Mononuclear cell (primary cell): ENCODE measurements at regions not wholly inside any gene's neighbourhood (a gene's known extent, or its start where the extent isn't known, plus 50 kb on each side); places are given as distances from the start of the nearest gene placed in this dataset.
"Not testable (repeated sequence)": the region's sequence is repeated elsewhere in the genome, so short reads cannot be mapped to it uniquely, and the experiment has no call there.

Experiments used
- H3K27me3 ChIP-seq: 2 replicates; pipeline ENCODE4 v1.6.0; 2011; ENCODE audit warnings: low read length, control low read depth; ENCODE audit not compliant: insufficient read depth
- H3K4me1 ChIP-seq: 2 replicates; pipeline ENCODE4 v1.5.1; 2011; ENCODE audit warnings: mild to moderate bottlenecking, low read length, control low read depth; ENCODE audit not compliant: insufficient read depth
- H3K4me3 ChIP-seq: 2 replicates; pipeline ENCODE4 v1.5.1; 2011; ENCODE audit warnings: mild to moderate bottlenecking, low read length, moderate library complexity
- H3K9me3 ChIP-seq: 2 replicates; pipeline ENCODE4 v1.5.1; 2011; ENCODE audit warnings: low read depth, mild to moderate bottlenecking, control low read depth, low read length

- peaks cover 17% of the 10 kb centered on the region for H3K9me3 ChIP-seq
- not testable (repeated sequence) for H3K27me3 ChIP-seq, H3K4me3 ChIP-seq
Observed at GRCh38 chr20:26201026-26201425, 504.4 kb upstream of the ZNF337 start.

GRCh38 chr20:26187329-26187728 is 490.7 kb upstream of the ZNF337 start:
- not testable (repeated sequence) for H3K9me3 ChIP-seq, H3K4me3 ChIP-seq, H3K4me1 ChIP-seq, H3K27me3 ChIP-seq

More at GRCh38 chr20:26201026-26201425, 504.4 kb upstream of the ZNF337 start:
- not testable (repeated sequence) for H3K4me1 ChIP-seq

GRCh38 chr20:26183720-26184119 is 487.1 kb upstream of the ZNF337 start:
- not testable (repeated sequence) for H3K9me3 ChIP-seq, H3K4me3 ChIP-seq, H3K4me1 ChIP-seq, H3K27me3 ChIP-seq

DNA sequence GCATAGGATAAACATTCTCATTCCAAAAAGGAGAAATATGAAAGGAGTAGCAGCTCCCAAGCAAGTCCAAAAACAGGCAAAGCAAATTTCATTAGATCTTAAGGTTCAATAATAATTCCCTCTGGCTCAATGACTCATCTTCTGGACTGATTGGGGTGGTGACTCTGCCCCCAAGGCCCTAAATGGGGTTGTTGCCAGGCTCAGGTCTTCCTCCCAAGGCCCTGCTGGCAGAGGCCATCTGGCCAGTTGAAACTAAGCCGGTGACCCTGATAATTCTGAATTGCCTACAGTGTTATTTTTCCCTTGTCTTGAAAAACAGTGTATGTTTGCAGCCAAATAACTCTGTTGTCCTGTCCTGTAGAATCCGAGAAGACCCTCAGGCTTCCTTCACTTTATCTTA is 484.7 kb upstream of the ZNF337 start:
- H3K4me1 ChIP-seq, H3K9me3 ChIP-seq, H3K4me3 ChIP-seq, H3K27me3 ChIP-seq: not testable (repeated sequence)

GRCh38 chr20:26171875-26172274 is 475.2 kb upstream of the ZNF337 start:
- H3K4me1 ChIP-seq, H3K9me3 ChIP-seq, H3K27me3 ChIP-seq, H3K4me3 ChIP-seq: not testable (repeated sequence)

- H3K4me1 ChIP-seq, result no peaks in the 10 kb centered on the region
- no peaks in the 10 kb centered on the region for H3K9me3 ChIP-seq
- no peaks in the 10 kb centered on the region for H3K27me3 ChIP-seq
- no peak overlapping the region for H3K4me3 ChIP-seq
Observed at GRCh38 chr20:26169506-26169905, 472.9 kb upstream of the ZNF337 start.

- H3K4me3 ChIP-seq, result no peak overlapping the region
- no peaks in the 10 kb centered on the region for H3K9me3 ChIP-seq
- no peaks in the 10 kb centered on the region for H3K27me3 ChIP-seq
- H3K4me1 ChIP-seq, result no peaks in the 10 kb centered on the region
Observed at GRCh38 chr20:26167499-26167898, 470.8 kb upstream of the ZNF337 start.

DNA sequence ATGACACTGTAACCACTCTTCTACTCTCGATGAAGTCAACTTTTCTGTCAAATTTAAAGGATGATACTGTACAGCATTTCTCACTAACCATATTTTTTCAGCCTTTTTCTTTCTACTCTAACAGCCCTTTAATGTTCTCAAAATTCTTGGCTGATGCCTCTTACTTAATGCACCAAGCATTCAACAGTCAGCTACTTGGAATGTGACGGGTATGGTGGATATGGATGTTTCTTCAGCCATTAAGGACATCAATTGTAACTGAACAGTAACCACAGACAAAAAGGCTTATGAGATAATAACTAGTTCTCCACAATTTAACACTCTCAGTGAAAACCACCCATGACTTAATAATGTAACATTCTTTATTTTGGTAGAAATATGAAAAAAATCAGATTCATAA is 467.2 kb upstream of the ZNF337 start:
- H3K4me1 ChIP-seq, result no peaks in the 10 kb centered on the region
- no peaks in the 10 kb centered on the region for H3K27me3 ChIP-seq
- no peak overlapping the region for H3K4me3 ChIP-seq
- no peaks in the 10 kb centered on the region for H3K9me3 ChIP-seq

DNA sequence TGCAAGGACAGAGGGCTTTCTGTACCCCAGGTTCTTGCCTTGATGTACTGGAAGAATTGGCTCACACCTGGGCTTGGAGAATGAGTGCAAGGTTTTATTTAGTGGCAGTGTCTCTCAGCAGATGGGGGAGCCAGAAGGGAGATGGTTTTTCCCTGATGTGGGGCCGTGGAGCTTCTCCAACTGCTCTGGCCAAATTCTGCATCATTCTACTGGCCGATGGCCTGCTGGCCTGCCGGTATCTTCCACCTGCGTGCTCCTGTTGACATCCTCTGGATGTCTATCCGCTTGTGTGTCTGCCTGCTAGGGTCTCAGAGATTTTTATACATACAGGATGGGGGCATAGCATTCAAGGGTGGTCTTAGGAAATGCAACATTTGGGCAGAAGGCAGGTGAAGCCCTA is 466.5 kb upstream of the ZNF337 start:
- H3K4me1 ChIP-seq, H3K9me3 ChIP-seq, H3K27me3 ChIP-seq, H3K4me3 ChIP-seq: not testable (repeated sequence)

- not testable (repeated sequence) for H3K4me3 ChIP-seq, H3K27me3 ChIP-seq, H3K9me3 ChIP-seq, H3K4me1 ChIP-seq
Observed at GRCh38 chr20:26161741-26162140, 465.1 kb upstream of the ZNF337 start.

DNA sequence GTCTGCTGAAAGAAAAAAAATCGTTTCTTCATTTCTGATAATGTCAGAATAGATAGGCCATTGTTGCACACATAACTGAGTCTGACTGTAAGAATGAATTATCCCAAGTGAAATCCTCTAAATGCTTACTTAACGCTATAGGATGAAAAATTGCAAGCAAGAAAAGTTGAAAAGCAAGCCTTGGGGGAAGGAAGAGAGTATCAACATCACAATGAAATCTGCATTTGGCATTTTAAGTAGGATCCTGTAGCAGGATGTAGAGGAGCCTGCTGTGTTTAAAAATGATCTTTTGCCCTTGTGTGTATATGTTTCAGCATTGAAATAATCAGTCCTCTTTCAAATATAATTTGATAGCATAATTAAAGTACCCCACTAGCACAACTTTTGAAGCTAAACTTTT is 464.3 kb upstream of the ZNF337 start:
- not testable (repeated sequence) for H3K9me3 ChIP-seq, H3K4me3 ChIP-seq, H3K4me1 ChIP-seq, H3K27me3 ChIP-seq

- H3K4me3 ChIP-seq, result no peak overlapping the region
- H3K9me3 ChIP-seq, result no peaks in the 10 kb centered on the region
- no peaks in the 10 kb centered on the region for H3K27me3 ChIP-seq
- no peaks in the 10 kb centered on the region for H3K4me1 ChIP-seq
Observed at GRCh38 chr20:26154224-26154623, 457.6 kb upstream of the ZNF337 start.

GRCh38 chr20:26135325-26136110 is 438.9 kb upstream of the ZNF337 start:
- Histone ChIP-seq H3K27me3 (no peaks in the 10 kb centered on the region), H3K4me3 (no peak overlapping the region), H3K4me1 (no peaks in the 10 kb centered on the region), H3K9me3 (no peaks in the 10 kb centered on the region)

- Histone ChIP-seq H3K4me1 (no peaks in the 10 kb centered on the region), H3K4me3 (no peak overlapping the region), H3K9me3 (no peaks in the 10 kb centered on the region), H3K27me3 (no peaks in the 10 kb centered on the region)
Observed at GRCh38 chr20:26134606-26135005, 438.0 kb upstream of the ZNF337 start.

GRCh38 chr20:26133794-26134193 is 437.1 kb upstream of the ZNF337 start:
- H3K27me3 ChIP-seq, H3K4me3 ChIP-seq, H3K4me1 ChIP-seq, H3K9me3 ChIP-seq: not testable (repeated sequence)

GRCh38 chr20:26120920-26121319 is 424.3 kb upstream of the ZNF337 start:
- not testable (repeated sequence) for H3K27me3 ChIP-seq, H3K4me1 ChIP-seq, H3K4me3 ChIP-seq, H3K9me3 ChIP-seq
